GM21515 (cell line): ENCODE measurements at regions not wholly inside any gene's neighbourhood (a gene's known extent, or its start where the extent isn't known, plus 50 kb on each side); places are given as distances from the start of the nearest gene placed in this dataset.
"Not testable (repeated sequence)": the region's sequence is repeated elsewhere in the genome, so short reads cannot be mapped to it uniquely, and the experiment has no call there.

ENCODE experiments used
- ATAC-seq: cut with Tn5 transposase; IDR thresholded peaks from one replicate; pipeline ENCODE4 v1.9.1; 2021; ENCODE audit not compliant: unreplicated experiment

DNA sequence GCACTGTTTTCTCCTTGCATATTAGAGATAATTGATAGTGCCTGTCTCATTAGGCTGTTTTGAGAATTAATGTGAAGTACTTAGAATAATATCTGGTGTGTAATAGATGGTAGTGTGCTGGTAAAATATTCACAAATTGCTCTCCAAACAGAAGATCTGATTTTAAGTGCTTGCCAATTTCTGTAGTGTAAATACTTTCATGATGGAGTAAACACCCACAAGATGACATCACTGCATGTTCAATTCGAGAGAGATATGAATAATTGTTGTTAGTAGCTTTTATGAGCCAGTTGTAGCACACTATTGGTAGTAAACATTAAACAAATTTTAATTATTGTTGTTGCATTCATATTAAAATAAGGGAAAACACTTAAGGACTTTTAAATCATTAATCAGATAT is 392.3 kb upstream of the RIOK2 start:
- no peak for ATAC-seq

DNA sequence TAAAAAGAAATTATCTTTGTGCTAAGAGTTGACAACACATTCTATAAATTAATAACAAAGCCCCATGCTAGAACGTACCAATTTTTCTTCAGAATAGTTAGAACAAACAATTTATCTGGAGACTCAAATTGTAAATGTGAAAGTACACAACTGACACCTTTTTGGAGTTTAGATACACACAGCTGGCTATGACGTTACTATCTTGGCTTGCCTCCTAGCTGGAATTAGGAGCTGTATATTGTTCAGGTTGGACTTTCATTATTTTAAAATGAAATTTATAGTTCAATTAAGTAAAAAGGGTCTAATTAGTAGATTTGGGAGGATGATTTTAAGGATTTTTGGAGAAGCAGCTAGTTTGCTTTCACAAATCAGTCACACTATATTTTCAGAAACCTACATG is 393.9 kb upstream of the RIOK2 start:
- ATAC-seq, result no peak

DNA sequence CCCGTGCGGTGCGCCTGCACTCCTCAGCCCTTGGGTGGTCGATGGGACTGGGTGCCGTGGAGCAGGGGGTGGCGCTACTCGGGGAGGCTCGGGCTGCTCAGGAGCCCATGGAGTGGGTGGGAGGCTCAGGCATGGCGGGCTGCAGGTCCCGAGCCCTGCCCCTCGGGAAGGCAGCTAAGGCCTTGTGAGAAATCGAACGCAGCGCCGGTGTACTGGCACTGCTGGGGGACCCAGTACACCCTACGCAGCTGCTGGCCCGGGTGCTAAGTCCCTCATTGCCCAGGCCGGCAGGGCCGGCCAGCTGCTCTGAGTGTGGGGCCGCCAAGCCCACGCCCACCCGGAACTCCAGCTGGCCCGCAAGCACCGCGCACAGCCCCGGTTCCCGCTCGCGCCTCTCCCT is 396.9 kb upstream of the RIOK2 start:
- not testable (repeated sequence) for ATAC-seq

DNA sequence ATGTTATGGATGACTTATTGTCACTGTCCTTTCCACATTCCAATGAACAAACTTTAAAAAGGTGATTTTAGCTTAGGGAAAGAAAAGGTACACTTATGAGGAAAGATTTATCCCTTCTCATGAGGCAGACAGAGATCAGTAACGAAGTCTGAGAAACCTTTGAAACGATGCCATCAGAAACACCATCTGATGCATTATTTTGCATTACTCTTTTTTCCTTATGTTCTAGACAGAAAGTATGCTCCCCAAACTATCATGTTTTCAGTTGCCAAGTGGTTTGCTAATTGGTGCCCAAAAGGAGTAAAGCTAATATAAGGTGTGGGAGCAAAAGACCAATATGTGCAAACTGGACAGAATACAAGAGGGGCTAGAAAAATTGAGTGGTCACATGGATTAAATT is 397.7 kb upstream of the RIOK2 start:
- ATAC-seq, result no peak

DNA sequence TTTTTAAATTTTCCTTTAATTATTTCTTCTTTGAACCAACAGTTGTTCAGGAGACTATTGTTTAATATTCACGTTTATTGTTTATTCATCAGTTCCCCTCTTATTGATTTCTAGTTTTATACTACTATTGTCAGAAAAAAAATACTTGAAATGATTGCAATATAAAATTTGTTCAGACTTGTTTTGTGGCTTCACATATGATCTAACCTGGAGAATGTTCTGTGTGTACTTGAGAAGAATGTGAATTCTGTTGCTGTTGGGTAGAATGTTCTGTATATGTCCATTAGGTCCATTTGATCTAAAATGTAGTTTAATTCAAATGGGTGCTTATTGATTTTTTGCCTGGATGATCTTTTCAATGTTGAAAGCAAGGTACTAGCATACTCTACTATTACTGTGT is 408.7 kb upstream of the RIOK2 start:
- no peak for ATAC-seq

DNA sequence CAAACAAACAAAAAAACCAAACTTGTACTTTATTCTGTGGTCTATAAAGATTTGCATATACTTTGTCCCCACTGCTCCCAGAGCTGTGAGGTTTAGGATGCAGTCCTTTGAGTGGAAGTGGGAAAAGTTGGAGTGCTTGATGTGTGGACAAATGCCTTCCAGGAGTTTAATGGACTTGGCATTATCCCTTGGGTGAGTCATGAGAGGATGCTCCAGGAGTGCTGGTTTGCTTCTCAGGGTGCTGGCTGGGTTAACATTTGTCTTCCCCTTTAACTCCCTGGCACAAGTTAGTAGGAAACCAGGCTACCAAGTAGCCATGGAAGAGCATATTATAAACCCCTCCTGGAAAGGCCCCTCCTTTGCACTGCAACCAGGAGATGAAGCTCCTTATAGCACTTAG is 417.4 kb upstream of the RIOK2 start:
- ATAC-seq, result no peak

DNA sequence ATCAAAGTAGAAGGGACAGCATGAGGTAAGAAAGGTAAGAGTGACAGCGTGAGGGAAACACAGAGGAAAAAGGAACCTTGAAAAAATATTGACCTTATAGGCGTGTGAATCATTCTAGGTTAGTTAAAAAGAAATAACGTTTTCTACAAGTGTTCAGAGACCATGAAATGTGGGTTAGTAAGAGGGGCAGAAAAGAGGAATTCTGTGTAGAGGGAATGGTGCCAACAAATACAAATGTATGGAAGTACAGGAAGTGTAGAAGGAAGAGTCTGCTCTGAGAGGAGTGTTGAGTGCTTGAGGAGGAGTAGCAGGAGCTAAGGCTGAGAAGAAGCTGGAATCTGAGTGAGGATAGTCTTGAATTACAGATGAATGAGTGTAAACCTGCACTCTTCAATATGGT is 418.6 kb upstream of the RIOK2 start:
- no peak for ATAC-seq

DNA sequence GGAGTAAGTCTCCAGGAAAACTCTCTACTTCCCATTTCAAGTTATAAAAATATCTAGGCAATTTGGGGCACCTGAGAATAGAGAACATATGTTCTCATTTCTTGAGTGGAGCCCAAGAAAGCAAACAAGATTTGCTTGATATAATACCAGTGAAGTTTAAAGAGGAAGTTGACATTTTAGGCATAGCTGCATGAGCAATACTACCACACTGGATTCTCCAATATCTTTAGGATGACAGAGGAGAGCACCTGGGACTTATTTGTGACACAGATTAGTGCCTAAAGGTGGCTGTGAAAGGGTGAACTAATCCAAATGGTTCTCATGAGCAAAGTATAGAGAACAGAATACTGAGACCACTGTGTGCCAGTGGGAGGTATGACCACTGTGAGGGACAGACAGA is 423.5 kb upstream of the RIOK2 start:
- no peak for ATAC-seq

DNA sequence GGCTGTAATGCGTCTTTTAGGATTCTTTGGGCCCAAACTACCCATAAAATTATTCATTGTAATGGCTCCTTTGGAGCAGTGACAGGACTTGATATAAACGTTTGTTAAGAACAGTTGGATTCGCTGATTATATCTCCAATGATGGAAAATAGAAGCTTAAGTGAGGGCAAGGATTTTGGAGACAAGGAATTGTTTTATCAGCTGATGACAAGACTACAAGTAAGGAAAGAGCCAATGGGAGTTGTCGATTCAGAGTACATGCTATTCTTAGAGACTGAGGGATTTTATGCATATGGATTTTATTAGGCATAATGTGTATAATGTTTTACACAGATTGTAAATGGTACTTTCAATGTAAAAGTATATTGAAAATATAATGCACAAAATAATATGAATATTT is 425.5 kb upstream of the RIOK2 start:
- ATAC-seq, result no peak

DNA sequence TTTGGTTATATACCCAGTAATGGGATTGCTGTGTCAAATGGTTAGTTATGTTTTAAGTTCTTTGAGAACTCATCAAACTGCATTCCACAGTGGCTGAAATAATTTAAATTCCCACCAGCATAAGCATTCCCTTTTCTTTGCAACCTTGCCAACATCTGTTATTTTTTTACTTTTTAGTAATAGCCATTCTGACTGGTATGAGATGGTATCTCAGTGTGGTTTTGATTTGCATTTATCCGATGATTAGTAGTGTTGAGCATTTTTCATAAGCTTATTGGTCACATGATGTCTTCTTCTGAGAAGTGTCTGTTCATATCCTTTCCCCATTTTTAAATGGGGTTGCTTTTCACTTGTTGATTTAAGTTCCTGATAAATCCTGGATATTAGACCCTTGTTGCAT is 435.7 kb upstream of the RIOK2 start:
- ATAC-seq, result no peak

DNA sequence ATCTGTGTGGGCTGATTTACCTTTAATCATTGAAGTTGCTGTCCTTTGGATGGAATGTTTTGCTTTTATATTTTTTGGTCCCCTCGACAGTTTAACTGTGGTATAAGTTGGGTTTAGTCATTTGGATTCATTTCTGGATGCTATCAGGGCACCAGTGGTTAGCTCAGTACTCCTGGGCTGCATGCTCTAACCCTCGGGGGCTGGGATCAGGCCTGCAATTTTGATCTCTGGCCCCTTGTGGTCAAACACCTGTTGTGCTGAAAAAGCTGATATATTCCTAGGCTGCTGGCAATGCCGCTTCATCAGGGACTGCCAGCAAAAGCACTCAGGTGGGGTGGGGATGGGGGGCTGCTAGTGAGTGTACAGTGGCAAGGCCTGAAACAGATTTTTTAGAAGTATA is 440.4 kb upstream of the RIOK2 start:
- ATAC-seq, result no peak

DNA sequence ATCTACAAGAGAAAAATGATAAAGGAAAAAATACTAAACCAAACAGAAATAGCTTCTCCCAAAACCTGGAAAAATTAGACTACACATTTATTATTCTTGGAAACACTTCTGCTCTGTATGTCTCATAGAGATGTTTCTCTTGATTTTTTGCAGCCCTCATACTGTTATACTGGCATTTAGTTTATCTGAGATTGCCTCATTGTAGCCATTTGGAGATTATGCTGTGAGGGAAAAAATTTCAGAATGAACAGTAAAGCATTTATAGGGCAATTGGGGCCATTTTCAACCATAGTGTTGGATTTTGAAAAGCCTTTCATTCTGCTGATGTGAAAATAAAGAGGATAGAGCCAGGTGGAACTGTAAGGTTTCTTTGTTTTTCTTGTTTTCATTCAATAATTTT is 441.8 kb upstream of the RIOK2 start:
- no peak for ATAC-seq

DNA sequence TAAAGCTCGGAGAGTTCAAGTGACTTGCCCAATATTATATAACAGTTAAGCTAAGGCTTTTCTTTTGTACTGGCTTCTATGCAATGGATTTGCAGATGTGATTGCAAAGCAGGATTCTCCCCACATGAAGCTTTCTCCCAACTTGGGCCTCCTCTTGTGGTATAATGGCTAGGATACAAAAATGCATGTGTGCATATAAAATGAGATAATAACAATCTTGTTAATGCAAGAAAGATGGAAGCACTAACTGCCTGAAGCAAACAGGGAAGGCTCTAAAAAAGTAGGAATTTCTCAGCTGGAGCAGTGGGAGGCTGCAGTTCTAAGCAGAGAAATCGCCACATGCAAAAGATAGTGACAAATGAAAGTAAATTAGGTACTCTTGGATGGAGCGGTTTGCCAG is 444.2 kb upstream of the RIOK2 start:
- ATAC-seq, result no peak

DNA sequence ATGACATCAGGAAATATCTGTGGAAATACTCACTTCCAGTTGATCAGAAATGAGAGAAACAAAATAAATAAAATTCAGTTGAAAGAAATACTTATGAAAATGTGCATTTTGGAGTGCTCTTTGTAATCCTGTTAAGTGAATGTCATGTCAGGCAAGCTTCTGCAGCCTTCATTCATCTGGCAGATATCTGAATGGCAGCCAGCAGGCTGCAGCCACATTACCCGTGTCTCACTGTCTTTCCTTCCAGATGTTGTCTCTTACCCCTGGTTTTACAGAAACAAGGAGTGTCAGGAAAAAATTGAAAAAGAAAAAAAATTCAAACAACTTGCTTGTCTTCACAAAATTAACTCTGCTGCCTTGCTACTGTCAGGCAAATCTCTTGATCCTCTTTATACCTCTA is 445.0 kb upstream of the RIOK2 start:
- no peak for ATAC-seq

DNA sequence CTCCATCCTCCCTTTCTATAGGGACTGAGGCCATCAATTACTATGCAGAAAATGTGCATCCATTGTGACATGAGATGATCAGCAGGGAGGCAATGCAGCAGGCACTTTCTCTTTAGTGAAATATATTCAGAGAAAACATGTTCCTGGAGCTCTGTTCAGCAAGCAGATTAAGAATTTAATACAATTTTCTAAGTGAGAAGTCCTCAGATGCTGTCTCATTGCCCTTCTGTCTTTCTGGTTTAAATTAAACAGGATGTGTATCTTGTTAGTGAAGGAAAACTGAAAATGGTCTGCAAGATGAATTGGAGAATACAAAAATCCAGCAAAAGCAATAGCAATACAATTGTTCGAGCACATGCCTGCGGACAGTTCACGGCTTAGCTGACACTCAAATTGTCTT is 445.8 kb upstream of the RIOK2 start:
- ATAC-seq, result no peak

DNA sequence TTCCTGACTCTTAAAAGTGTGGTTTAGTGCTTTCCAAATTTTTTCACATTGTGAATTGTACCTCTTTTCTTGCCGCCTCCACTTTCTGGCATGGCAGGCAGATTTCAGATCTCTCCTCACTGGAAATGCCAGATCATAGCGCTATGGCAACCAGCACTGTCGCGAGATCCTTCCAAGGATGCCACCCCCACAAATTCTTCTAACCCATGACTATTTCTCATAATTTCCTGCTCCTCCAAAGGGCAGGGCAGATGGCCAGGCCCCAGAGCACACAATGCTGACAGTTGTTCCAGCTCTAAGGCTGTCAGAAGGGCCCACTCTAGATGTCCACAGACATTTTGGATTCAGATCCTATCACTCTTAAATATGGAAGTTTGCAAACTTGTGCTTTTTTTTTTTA is 446.2 kb upstream of the RIOK2 start:
- no peak for ATAC-seq

DNA sequence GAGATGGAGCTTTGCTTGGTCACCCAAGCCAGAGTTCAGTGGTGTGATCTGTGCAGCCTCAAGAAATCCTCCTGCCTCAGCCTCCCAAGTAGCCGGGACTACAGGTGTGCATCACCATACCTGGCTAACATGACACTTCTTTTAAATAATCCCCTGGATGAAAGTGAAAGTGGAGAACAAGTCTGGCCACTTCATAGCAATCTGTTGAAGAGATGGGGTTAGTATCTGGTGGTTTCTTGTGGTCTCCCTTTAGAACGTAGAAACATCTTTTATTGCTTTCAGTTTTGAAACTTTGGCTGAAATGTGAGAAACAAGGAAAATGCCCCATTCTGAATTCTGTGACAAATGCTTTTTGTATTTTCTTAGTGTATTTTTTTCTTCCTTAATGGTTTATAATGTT is 452.5 kb upstream of the RIOK2 start:
- no peak for ATAC-seq

DNA sequence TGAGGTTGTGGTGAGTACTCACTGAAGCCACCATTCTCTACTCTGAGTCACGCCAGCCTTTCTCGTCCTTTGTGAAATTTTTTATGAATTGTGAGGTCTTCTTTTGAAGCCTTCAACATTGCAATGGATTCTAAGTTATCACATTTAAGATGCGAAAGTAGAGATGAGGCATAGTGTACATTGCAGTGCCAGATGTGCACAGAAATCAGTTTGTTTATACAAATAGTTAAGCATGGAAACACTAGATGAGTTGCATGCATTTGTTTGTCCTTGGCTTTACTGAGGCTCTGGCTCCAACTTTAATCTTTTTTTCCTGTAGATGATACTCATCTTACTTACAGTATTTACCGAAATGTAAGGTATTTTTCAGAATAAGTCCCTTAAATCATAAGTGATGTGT is 453.7 kb upstream of the RIOK2 start:
- no peak for ATAC-seq

DNA sequence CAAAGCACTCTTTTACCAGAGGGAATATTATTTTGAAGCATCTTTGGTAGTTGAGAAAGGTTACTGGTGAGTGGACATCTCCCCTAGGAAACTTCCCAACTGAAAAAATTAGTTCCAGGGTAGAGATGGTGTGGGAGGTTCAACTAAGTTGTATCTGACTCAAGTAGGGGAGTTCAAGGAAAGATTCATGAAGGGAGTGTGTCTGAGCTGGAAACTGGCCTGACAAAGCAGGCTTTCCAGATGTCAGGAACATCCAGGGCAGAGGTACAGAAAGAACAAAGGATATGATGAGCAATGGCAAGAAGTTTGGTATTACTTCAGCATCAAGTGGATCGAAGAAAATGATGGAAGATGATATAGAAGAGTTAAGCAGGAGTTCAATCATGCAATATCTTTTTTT is 458.0 kb upstream of the RIOK2 start:
- no peak for ATAC-seq

DNA sequence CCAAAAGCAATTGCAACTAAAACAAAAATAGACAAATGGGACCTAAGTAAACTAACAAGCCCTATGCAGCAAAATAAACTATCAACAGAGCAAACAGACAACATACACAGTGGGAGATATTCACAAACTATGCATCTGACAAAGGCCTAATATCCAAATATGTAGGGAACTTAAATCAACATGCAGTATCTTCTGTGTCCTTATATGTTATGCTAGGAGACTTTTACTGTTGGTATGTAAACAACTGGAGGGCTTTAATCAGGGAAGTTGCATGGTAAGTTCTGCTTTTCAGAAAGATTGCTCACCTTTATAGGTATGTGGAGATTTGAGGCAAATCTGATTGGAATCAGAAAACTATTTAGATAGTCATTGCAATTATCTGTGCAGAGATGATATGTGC is 461.2 kb upstream of the RIOK2 start:
- no peak for ATAC-seq

DNA sequence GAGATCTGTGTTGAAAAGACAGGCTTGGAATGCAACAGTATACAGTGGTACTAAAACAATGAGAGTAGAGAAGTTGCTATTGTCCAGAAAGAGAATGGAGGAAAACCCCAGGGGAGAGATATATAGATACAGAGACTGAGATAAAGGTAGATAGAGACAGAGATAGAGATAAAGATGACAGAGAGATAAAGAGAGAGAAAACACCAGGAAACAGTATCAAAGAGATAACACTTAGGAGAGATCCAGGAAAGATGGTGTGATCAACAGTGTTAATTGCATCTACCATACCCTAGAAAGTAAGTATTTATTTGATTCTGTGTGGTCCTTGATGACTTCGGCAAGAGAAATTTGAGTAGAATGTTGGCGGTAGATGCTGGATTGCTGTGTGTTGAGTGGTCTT is 461.8 kb upstream of the RIOK2 start:
- no peak for ATAC-seq

DNA sequence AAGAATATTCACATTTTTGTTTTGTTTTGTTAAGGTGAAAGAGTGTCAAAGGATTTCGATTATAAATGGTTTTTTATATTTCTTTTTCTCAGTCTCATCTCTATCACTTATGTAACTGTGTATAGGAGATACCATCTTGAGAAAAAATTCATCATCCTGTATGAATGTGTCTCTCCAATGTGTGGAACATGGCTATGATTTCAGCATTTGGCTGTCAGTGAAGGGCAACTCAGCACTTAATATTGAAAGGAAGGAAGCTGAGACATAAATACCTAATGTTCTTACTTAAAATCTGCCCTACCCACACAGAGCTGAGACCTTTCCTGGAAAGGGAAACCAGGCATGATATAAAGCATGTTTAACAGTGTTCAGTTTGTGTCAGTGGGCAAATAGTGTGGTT is 474.2 kb upstream of the RIOK2 start:
- ATAC-seq, result no peak

DNA sequence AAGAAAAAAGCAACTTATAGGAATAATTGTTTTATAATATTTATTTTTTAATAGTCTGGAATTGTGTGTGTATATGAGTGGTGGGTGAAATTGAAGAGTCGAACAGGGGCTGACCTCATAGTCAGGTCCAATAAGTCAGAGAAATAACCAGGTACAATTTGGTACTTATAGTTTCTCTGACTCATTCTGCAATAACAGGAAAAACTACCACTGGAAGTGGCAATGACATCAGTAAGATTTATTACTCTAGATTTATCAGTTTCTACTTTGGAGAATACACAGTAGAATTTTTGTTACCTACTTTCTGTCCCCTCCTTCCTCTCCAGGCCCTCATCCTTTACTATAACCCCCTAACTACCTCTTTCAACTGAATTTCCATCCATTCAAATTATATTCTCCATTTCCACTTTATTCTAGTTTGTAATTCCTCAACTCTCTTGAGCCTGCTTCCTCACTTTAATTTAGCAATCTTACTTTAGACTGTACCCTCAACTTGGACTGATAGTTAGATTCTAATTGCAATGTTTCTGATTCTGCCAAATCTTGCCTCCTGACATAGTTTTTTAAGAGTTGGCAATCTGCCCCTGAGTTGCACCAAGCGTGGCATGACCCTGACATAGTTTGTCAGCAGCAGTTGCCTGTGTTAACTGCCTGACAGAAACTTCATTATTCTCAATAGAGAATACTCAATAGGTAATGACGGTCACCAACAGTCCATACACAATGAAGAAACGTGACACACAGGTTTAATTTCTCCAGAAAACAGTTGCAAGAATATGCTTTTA is 475.3 kb upstream of the RIOK2 start:
- no peak for ATAC-seq

DNA sequence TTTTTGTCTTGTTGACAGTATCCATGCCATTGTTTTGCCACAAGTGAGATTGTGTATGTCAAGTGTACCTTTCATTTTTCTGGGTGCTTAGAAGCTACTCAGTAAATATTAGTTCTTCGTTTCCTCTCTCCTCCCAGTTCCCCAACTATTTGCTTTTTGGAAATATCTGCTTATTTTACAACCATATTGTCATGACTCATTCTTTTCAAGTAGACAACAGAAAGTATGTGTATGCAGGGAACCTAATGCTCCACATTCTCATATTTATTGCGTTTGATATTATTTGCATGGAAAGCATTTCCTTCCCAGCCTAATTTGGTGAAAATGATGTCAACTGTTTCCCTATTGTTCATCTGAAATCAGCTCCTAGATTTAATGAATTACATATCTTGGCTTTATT is 483.7 kb upstream of the RIOK2 start:
- ATAC-seq, result no peak
